HepG2 (cell line): ENCODE measurements at regions not wholly inside any gene's neighbourhood (a gene's known extent, or its start where the extent isn't known, plus 50 kb on each side); places are given as distances from the start of the nearest gene placed in this dataset.

Experiments
- CEBPB ChIP-seq: IDR thresholded peaks from 2 replicates; pipeline ENCODE4 v1.6.1; 2011; ENCODE audit warnings: low read depth, low read length, improper control_type of control experiment, borderline replicate concordance
- DPF2 ChIP-seq: sonication (generic); formaldehyde crosslinking; IDR thresholded peaks from 2 replicates; pipeline ENCODE4 v1.4.0; 2020; ENCODE audit warnings: mild to moderate bottlenecking, low read depth, missing genetic modification reagents, borderline replicate concordance
- EZH2 ChIP-seq: conservative IDR thresholded peaks from 2 replicates; pipeline ENCODE4 v1.6.1; 2012; ENCODE audit warnings: mild to moderate bottlenecking, low read depth, low read length, moderate library complexity
- HMG20A ChIP-seq: IDR thresholded peaks from 2 replicates; pipeline ENCODE4 v1.6.1; 2016; ENCODE audit warnings: borderline replicate concordance
- PCBP1 ChIP-seq: fragments of 200-400 bp; formaldehyde crosslinking; IDR thresholded peaks from 2 replicates; pipeline ENCODE4 v1.6.1; 2017; ENCODE audit warnings: mild to moderate bottlenecking, low read depth, low read length, borderline replicate concordance
- SIX1 ChIP-seq: sonication (generic); formaldehyde crosslinking; IDR thresholded peaks from 2 replicates; pipeline ENCODE4 v1.4.0; 2020; ENCODE audit warnings: missing genetic modification reagents, borderline replicate concordance
- SMAD3 ChIP-seq: sonication (generic); formaldehyde crosslinking; IDR thresholded peaks from 2 replicates; pipeline ENCODE4 v1.4.0; 2020; ENCODE audit warnings: missing genetic modification reagents
- SP1 ChIP-seq, 2 experiments: fragments of 450-650 bp in 1 of 2; sonication (generic) in 1 of 2; formaldehyde crosslinking in 1 of 2; IDR thresholded peaks; 2 replicates each; pipeline versions ENCODE4 v1.4.0 to v1.6.1; 2016 to 2020; ENCODE audit warnings: missing genetic modification reagents in 1 of 2
- SP2 ChIP-seq: sonication (generic); formaldehyde crosslinking; IDR thresholded peaks from 2 replicates; pipeline ENCODE4 v1.5.1; 2020; ENCODE audit warnings: mild to moderate bottlenecking, missing genetic modification reagents
- XRCC5 ChIP-seq: fragments of 200-400 bp; formaldehyde crosslinking; optimal IDR thresholded peaks from 2 replicates; pipeline ENCODE3; 2017; ENCODE audit warnings: mild to moderate bottlenecking, low read length
- ZBTB21 ChIP-seq: sonication (generic); formaldehyde crosslinking; IDR thresholded peaks from 2 replicates; pipeline ENCODE4 v1.4.0; 2020; ENCODE audit warnings: missing genetic modification reagents
- ZNF263 ChIP-seq: sonication (generic); formaldehyde crosslinking; IDR thresholded peaks from 2 replicates; pipeline ENCODE4 v1.4.0; 2020; ENCODE audit warnings: missing genetic modification reagents
- TF ChIP-seq, protein P1 (sequence below): sonication (generic); formaldehyde crosslinking; IDR thresholded peaks from 2 replicates; pipeline ENCODE4 v1.5.0; 2020; ENCODE audit warnings: mild to moderate bottlenecking, missing genetic modification reagents, moderate library complexity

- TF ChIP-seq CEBPB (no peak), XRCC5 (no peak), ZBTB21 (CRISPR knock-in tag) (no peak), ZNF263 (CRISPR knock-in tag) (no peak), SP1 (IDR thresholded peaks at IDR 0.05) (no peak), SP1 (CRISPR knock-in tag; IDR thresholded peaks at IDR 0.05) (no peak), SIX1 (CRISPR knock-in tag) (no peak), SP2 (CRISPR knock-in tag) (no peak), HMG20A (CRISPR knock-in tag) (no peak), PCBP1 (no peak), SMAD3 (CRISPR knock-in tag) (no peak), EZH2 (no peak), DPF2 (no peak)
- TF ChIP-seq, protein P1, sequence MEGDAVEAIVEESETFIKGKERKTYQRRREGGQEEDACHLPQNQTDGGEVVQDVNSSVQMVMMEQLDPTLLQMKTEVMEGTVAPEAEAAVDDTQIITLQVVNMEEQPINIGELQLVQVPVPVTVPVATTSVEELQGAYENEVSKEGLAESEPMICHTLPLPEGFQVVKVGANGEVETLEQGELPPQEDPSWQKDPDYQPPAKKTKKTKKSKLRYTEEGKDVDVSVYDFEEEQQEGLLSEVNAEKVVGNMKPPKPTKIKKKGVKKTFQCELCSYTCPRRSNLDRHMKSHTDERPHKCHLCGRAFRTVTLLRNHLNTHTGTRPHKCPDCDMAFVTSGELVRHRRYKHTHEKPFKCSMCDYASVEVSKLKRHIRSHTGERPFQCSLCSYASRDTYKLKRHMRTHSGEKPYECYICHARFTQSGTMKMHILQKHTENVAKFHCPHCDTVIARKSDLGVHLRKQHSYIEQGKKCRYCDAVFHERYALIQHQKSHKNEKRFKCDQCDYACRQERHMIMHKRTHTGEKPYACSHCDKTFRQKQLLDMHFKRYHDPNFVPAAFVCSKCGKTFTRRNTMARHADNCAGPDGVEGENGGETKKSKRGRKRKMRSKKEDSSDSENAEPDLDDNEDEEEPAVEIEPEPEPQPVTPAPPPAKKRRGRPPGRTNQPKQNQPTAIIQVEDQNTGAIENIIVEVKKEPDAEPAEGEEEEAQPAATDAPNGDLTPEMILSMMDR (CRISPR knock-in tag) = no peak
These were observed 447.3 kb upstream of the GHITM start for GRCh38 chr10:83691791-83692596.
